IMR-90 (cell line): ENCODE measurements at regions not wholly inside any gene's neighbourhood (a gene's known extent, or its start where the extent isn't known, plus 50 kb on each side); places are given as distances from the start of the nearest gene placed in this dataset. TPM values are rescaled to one million over a fixed set of nuclear protein-coding genes. Genes with fewer than 3 reads are reported as not detected.

Source experiments
- ATAC-seq: fragments of 200-7000 bp; cut with Tn5 transposase; 2 replicates; pipeline ENCODE4 v1.9.1; 2020; ENCODE audit warnings: low read depth, mild to moderate bottlenecking, moderate library complexity
- BruUV-seq: library from RNA; stranded (reverse); fragments of 400-500 nt; replicated peaks from 2 replicates; lab custom pipeline; 2021; lab: Mats Ljungman, UMichigan
- CTCF ChIA-PET: fragments of 300-600 bp; formaldehyde crosslinking; extraction: SDS; loops from one replicate; lab custom pipeline; 2021; ENCODE audit warnings: antibody characterized with exemption; lab: Yijun Ruan, JAX
- POLR2A ChIA-PET: fragments of 300-600 bp; sonication (Branson Sonifier 250); formaldehyde crosslinking; loops from one replicate; lab custom pipeline; 2022; ENCODE audit warnings: antibody characterized with exemption; ENCODE audit not compliant: unreplicated experiment; lab: Charles Lee
- DNase-seq: peaks from one replicate; pipeline ENCODE4 v3.0.0; 2013
- H2AFZ ChIP-seq: replicated peaks from 2 replicates; pipeline ENCODE3; 2013; ENCODE audit warnings: low read length, mild to moderate bottlenecking; ENCODE audit not compliant: poor library complexity
- H2AK5ac ChIP-seq: 2 replicates; pipeline ENCODE4 v1.6.1; 2013; ENCODE audit warnings: low read depth, low read length, inconsistent platforms
- H2AK9ac ChIP-seq: replicated peaks from 2 replicates; pipeline ENCODE3; 2013; ENCODE audit warnings: mild to moderate bottlenecking, low read depth, low read length, moderate library complexity; ENCODE audit not compliant: poor library complexity
- H2BK120ac ChIP-seq: 2 replicates; pipeline ENCODE4 v1.6.1; 2013; ENCODE audit warnings: low read depth, low read length, inconsistent platforms
- H2BK15ac ChIP-seq: 3 replicates; pipeline ENCODE4 v1.6.1; 2013; ENCODE audit warnings: low read depth, low read length, inconsistent platforms
- H2BK20ac ChIP-seq: 2 replicates; pipeline ENCODE4 v1.6.1; 2013; ENCODE audit warnings: low read depth, mild to moderate bottlenecking, inconsistent platforms, low read length, moderate library complexity
- H2BK5ac ChIP-seq: 2 replicates; pipeline ENCODE4 v1.6.1; 2013; ENCODE audit warnings: mild to moderate bottlenecking, low read depth, low read length, inconsistent platforms; ENCODE audit not compliant: poor library complexity, severe bottlenecking
- H3K14ac ChIP-seq: replicated peaks from 2 replicates; pipeline ENCODE4 v1.6.1; 2013; ENCODE audit warnings: low read depth, low read length, inconsistent platforms
- H3K18ac ChIP-seq: 2 replicates; pipeline ENCODE4 v1.6.1; 2013; ENCODE audit warnings: low read depth, low read length, control low read depth
- H3K23ac ChIP-seq: 2 replicates; pipeline ENCODE4 v1.6.1; 2013; ENCODE audit warnings: low read depth, low read length, inconsistent platforms
- H3K27ac ChIP-seq: 2 replicates; pipeline ENCODE4 v1.5.1; 2013; ENCODE audit warnings: mild to moderate bottlenecking, control low read depth, low read length; ENCODE audit not compliant: insufficient read depth
- H3K27me3 ChIP-seq: 2 replicates; pipeline ENCODE4 v1.6.1; 2013; ENCODE audit warnings: low read length; ENCODE audit not compliant: control insufficient read depth, insufficient read depth
- H3K36me3 ChIP-seq: 2 replicates; pipeline ENCODE4 v1.6.1; 2013; ENCODE audit warnings: low read length, mixed read lengths; ENCODE audit not compliant: control insufficient read depth, insufficient read depth
- H3K4ac ChIP-seq: 2 replicates; pipeline ENCODE4 v1.6.1; 2013; ENCODE audit warnings: low read depth, low read length, inconsistent platforms
- H3K4me1 ChIP-seq: 2 replicates; pipeline ENCODE4 v1.6.1; 2013; ENCODE audit warnings: low read length, mixed read lengths; ENCODE audit not compliant: control insufficient read depth, insufficient read depth
- H3K4me2 ChIP-seq: 2 replicates; pipeline ENCODE4 v1.6.1; 2013; ENCODE audit warnings: low read depth, mild to moderate bottlenecking, control low read depth, low read length, moderate library complexity
- H3K4me3 ChIP-seq: 2 replicates; pipeline ENCODE4 v1.5.1; 2013; ENCODE audit warnings: low read depth, mild to moderate bottlenecking, control low read depth, low read length, moderate library complexity; ENCODE audit not compliant: insufficient read depth
- H3K56ac ChIP-seq: 2 replicates; pipeline ENCODE4 v1.6.1; 2013; ENCODE audit warnings: low read length, inconsistent platforms; ENCODE audit not compliant: insufficient read depth; ENCODE audit errors: extremely low read depth
- H3K79me1 ChIP-seq, 2 experiments: 2 replicates each; pipeline ENCODE4 v1.6.1; 2013; ENCODE audit warnings: low read length in 2 of 2, inconsistent platforms in 1 of 2, low read depth in 1 of 2
- H3K9ac ChIP-seq: 2 replicates; pipeline ENCODE4 v1.6.1; 2013; ENCODE audit warnings: low read depth, low read length, control low read depth
- H3K9me1 ChIP-seq: 2 replicates; pipeline ENCODE4 v1.6.1; 2013; ENCODE audit warnings: low read length, inconsistent platforms; ENCODE audit not compliant: insufficient read depth
- H3K9me3 ChIP-seq: 2 replicates; pipeline ENCODE4 v1.6.1; 2013; ENCODE audit warnings: low read length; ENCODE audit not compliant: control insufficient read depth, insufficient read depth
- H4K20me1 ChIP-seq: 2 replicates; pipeline ENCODE4 v1.6.1; 2013; ENCODE audit warnings: low read length, inconsistent platforms; ENCODE audit not compliant: insufficient read depth
- H4K5ac ChIP-seq: 2 replicates; pipeline ENCODE4 v1.6.1; 2013; ENCODE audit warnings: mild to moderate bottlenecking, low read depth, low read length, control low read depth
- H4K8ac ChIP-seq, 2 experiments: 2 replicates each; pipeline ENCODE4 v1.6.1; 2013; ENCODE audit warnings: low read depth in 2 of 2, low read length in 2 of 2, control low read depth in 1 of 2, inconsistent platforms in 1 of 2
- H4K91ac ChIP-seq: 2 replicates; pipeline ENCODE4 v1.6.1; 2013; ENCODE audit warnings: low read depth, low read length, inconsistent platforms; ENCODE audit not compliant: insufficient read depth
- BHLHE40 ChIP-seq: fragments of 150-350 bp; IDR thresholded peaks from 2 replicates; pipeline ENCODE4 v1.6.1; 2016; ENCODE audit warnings: mild to moderate bottlenecking, low read depth, low read length
- CHD1 ChIP-seq: IDR thresholded peaks from 2 replicates; pipeline ENCODE4 v1.6.1; 2012; ENCODE audit warnings: low read depth, low read length, improper control_type of control experiment
- MAFK ChIP-seq: IDR thresholded peaks from 2 replicates; pipeline ENCODE4 v1.6.1; 2012; ENCODE audit warnings: low read depth, low read length, improper control_type of control experiment
- NFE2L2 ChIP-seq: fragments of 150-350 bp; IDR thresholded peaks from 2 replicates; pipeline ENCODE4 v1.6.1; 2016; ENCODE audit warnings: low read depth, mild to moderate bottlenecking, low read length
- RAD21 ChIP-seq: IDR thresholded peaks from 2 replicates; pipeline ENCODE4 v1.6.1; 2012; ENCODE audit warnings: low read length, improper control_type of control experiment
- SMC3 ChIP-seq: fragments of 150-350 bp; IDR thresholded peaks from 2 replicates; pipeline ENCODE4 v1.6.1; 2016; ENCODE audit warnings: low read depth, mild to moderate bottlenecking, antibody characterized with exemption, low read length, moderate library complexity
- WGBS, 2 experiments: methylation state at CpG; one replicate each; pipeline versions ENCODE4 v1.1.5 to v1.1.7; 2013; ENCODE audit warnings: missing lambda C conversion rate in 2 of 2; ENCODE audit not compliant: insufficient read length in 1 of 2; ENCODE audit errors: extremely low coverage in 2 of 2; 5-methylcytosine and 5-hydroxymethylcytosine counted together
- dilution Hi-C: fragments of 300-500 bp; cut with HindIII; formaldehyde crosslinking; loops from one replicate; pipeline ENCODE4 v1.14.3; 2018; ENCODE audit warnings: low sequenced_read_pairs; ENCODE audit not compliant: unreplicated experiment
- in situ Hi-C: fragments of 300-500 bp; cut with MboI; formaldehyde crosslinking; loops from 3 replicates; pipeline ENCODE4 v1.14.3; 2019; ENCODE audit warnings: low sequenced_read_pairs, inconsistent platforms, mixed read lengths
- intact Hi-C: fragments of 100-400 bp; cut with micrococcal nuclease; formaldehyde crosslinking; loops from 2 replicates; pipeline ENCODE4 v1.10.0; 2022
- microRNA-seq, 2 experiments: library from miRNA; stranded (forward) in 1 of 2; unstranded in 1 of 2; fragments of 10-50 nt in 1 of 2; fragments of <30 nt in 1 of 2; gene quantifications in 1 of 2; microRNA quantifications in 1 of 2; one replicate each; pipeline versions ENCODE3 to v1.1.0; 2013 to 2020; ENCODE audit not compliant: insufficient read depth in 1 of 2, insufficient read length in 1 of 2, unreplicated experiment in 1 of 2
- small RNA-seq, 5 experiments: library from RNA; depleted of rRNA; stranded (forward); fragments of <200 nt; gene quantifications; one replicate each; pipeline ENCODE3, GENCODE V24; 2012
- TF ChIP-seq, protein P1 (sequence below): fragments of 150-350 bp; IDR thresholded peaks from 2 replicates; pipeline ENCODE4 v1.6.1; 2017; ENCODE audit warnings: mild to moderate bottlenecking, antibody characterized with exemption, low read length, low read depth

DNA sequence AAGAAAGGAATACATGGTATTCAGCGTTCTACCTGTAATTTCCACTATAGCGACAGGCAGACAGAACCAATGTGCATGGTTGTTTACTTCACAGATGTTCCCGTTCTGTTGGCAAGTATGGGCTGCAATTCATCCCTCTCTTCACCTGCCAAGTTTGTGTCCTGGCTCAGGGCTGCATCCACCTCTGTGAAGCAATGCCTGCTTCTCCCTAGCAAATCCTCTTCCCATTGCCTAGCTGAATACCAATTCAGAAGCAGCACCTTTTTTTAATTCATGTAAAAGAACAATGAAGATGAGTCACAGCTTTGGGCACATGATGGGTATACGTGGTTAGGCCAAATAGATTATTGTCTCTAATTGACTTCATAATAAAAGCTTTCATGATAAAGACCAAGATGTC is 54.7 kb upstream of the LRATD1 start:
- Histone ChIP-seq H3K27me3 (no peaks in the 10 kb centered on the region), H4K8ac (no peak overlapping the region), H3K9me3 (no peaks in the 10 kb centered on the region), H3K4me2 (no peak overlapping the region), H2BK120ac (no peak overlapping the region), H2BK20ac (no peak overlapping the region), H3K4me1 (no peaks in the 10 kb centered on the region), H3K4me3 (no peak overlapping the region), H3K79me1 (no peaks in the 10 kb centered on the region), H3K18ac (no peak overlapping the region), H3K36me3 (no peaks in the 10 kb centered on the region), H2BK5ac (no peak overlapping the region), H3K4ac (no peak overlapping the region), H4K91ac (no peak overlapping the region), H3K56ac (no peak overlapping the region), H4K20me1 (no peaks in the 10 kb centered on the region), H3K9me1 (no peaks in the 10 kb centered on the region), H2AK9ac (no peak overlapping the region), H3K27ac (no peak overlapping the region), H4K5ac (no peak overlapping the region), H3K9ac (no peak overlapping the region), H3K14ac (no peak overlapping the region), H3K23ac (no peak overlapping the region), H2AFZ (no peak overlapping the region), H2BK15ac (no peak overlapping the region), H2AK5ac (no peak overlapping the region)
- no TSS peak for BruUV-seq
- TF ChIP-seq MAFK = no peak
- no peak for TF ChIP-seq RAD21
- no peak for TF ChIP-seq CHD1
- TF ChIP-seq, protein P1, sequence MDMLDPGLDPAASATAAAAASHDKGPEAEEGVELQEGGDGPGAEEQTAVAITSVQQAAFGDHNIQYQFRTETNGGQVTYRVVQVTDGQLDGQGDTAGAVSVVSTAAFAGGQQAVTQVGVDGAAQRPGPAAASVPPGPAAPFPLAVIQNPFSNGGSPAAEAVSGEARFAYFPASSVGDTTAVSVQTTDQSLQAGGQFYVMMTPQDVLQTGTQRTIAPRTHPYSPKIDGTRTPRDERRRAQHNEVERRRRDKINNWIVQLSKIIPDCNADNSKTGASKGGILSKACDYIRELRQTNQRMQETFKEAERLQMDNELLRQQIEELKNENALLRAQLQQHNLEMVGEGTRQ = no peak
- TF ChIP-seq NFE2L2 = no peak
- TF ChIP-seq SMC3 = no peak
- no peak for TF ChIP-seq BHLHE40
- WGBS, 2 experiments = 50% methylated on average over 1 of the region's 4 CpGs; no CpG with 5 or more reads in 1 of the 2 experiments
- POLR2A ChIA-PET = no interaction called here
- no peak for ATAC-seq
- CTCF ChIA-PET = no interaction called here
- in situ Hi-C loops = no loop called here
- intact Hi-C loops = no loop called here
- no peak for DNase-seq
- dilution Hi-C loops = no loop called here

Small RNAs in the stretch of these regions (microRNA-seq; reads per million reads assigned to microRNA genes)
- gene RF00017 (ENCODE audit: insufficient read depth, insufficient read length) (not detected), gene RNU6-1288P (ENCODE audit: insufficient read depth, insufficient read length) (not detected)

Small RNAs in the stretch of these regions (small RNA-seq; reads per million reads assigned to genes)
- 0 reads per million in 5 experiments for gene RF00017
- 0 reads per million in 5 experiments for gene RNU6-1288P
